Memory B cell (primary cell): ENCODE measurements at regions not wholly inside any gene's neighbourhood (a gene's known extent, or its start where the extent isn't known, plus 50 kb on each side); places are given as distances from the start of the nearest gene placed in this dataset.
"Not testable (repeated sequence)": the region's sequence is repeated elsewhere in the genome, so short reads cannot be mapped to it uniquely, and the experiment has no call there.

Experiments used
- ATAC-seq: fragments of 150-1000 bp; cut with Tn5 transposase; 2 replicates; pipeline ENCODE4 v1.10.0; 2021; ENCODE audit warnings: low read depth, mild to moderate bottlenecking, moderate library complexity
- DNase-seq, 2 donors: peaks; one replicate each; pipeline ENCODE4 v3.0.0; 2022; ENCODE audit warnings: low spot score in 2 of 2
- H3K27ac Mint-ChIP-seq: one replicate; pipeline ENCODE4 v1.8.0; 2022; ENCODE audit warnings: mild to moderate bottlenecking, moderate library complexity, mixed read lengths
- H3K27me3 Mint-ChIP-seq: one replicate; pipeline ENCODE4 v1.8.0; 2022; ENCODE audit warnings: mixed read lengths
- H3K36me3 Mint-ChIP-seq: one replicate; pipeline ENCODE4 v1.8.0; 2022; ENCODE audit warnings: mild to moderate bottlenecking, mixed read lengths
- H3K4me1 Mint-ChIP-seq: one replicate; pipeline ENCODE4 v1.8.0; 2022; ENCODE audit warnings: mixed read lengths
- H3K4me3 Mint-ChIP-seq: one replicate; pipeline ENCODE4 v1.8.0; 2022; ENCODE audit warnings: mild to moderate bottlenecking, moderate library complexity, mixed read lengths
- H3K9me3 Mint-ChIP-seq: one replicate; pipeline ENCODE4 v1.8.0; 2022; ENCODE audit warnings: mixed read lengths

GRCh38 chr3:83251490-83251889 is 1490.0 kb upstream of the GBE1 start:
- no peaks in the 10 kb centered on the region for H3K27me3 Mint-ChIP-seq
- DNase-seq, result no peak
- peaks cover 10% of the 10 kb centered on the region for H3K9me3 Mint-ChIP-seq
- H3K27ac Mint-ChIP-seq, result no peak overlapping the region
- no peaks in the 10 kb centered on the region for H3K36me3 Mint-ChIP-seq
- H3K4me3 Mint-ChIP-seq, result no peak overlapping the region
- no peaks in the 10 kb centered on the region for H3K4me1 Mint-ChIP-seq
- no peak for ATAC-seq

GRCh38 chr3:83250613-83251012 is 1489.2 kb upstream of the GBE1 start:
- no peak for DNase-seq
- H3K9me3 Mint-ChIP-seq, result peaks cover 13% of the 10 kb centered on the region
- H3K4me3 Mint-ChIP-seq, result no peak overlapping the region
- no peaks in the 10 kb centered on the region for H3K27me3 Mint-ChIP-seq
- ATAC-seq, result no peak
- H3K27ac Mint-ChIP-seq, result no peak overlapping the region
- H3K4me1 Mint-ChIP-seq, result no peaks in the 10 kb centered on the region
- H3K36me3 Mint-ChIP-seq, result no peaks in the 10 kb centered on the region

DNA sequence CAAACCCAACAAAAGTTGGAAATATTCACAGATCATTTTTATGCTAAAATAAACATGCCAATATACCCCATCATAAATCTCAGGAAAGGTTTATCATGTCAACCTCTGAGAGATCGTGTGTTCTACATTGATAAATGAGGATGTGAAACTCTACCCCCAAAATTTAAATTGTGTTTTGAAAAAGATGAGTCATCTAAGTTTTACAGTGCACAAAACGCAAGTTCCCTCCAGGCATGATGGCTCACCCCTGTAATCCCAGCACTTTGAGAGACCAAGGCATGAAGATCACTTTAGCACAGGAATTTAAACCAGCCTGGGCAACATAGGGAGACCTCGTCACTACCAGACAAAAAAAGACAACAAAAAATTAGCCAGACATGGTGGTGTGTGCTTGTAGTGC is 1487.0 kb upstream of the GBE1 start:
- Mint-ChIP-seq H3K9me3 (peaks cover 19% of the 10 kb centered on the region), H3K4me3 (no peak overlapping the region), H3K4me1 (no peaks in the 10 kb centered on the region), H3K36me3 (no peaks in the 10 kb centered on the region), H3K27ac (no peak overlapping the region), H3K27me3 (no peaks in the 10 kb centered on the region)
- DNase-seq, result no peak
- no peak for ATAC-seq

DNA sequence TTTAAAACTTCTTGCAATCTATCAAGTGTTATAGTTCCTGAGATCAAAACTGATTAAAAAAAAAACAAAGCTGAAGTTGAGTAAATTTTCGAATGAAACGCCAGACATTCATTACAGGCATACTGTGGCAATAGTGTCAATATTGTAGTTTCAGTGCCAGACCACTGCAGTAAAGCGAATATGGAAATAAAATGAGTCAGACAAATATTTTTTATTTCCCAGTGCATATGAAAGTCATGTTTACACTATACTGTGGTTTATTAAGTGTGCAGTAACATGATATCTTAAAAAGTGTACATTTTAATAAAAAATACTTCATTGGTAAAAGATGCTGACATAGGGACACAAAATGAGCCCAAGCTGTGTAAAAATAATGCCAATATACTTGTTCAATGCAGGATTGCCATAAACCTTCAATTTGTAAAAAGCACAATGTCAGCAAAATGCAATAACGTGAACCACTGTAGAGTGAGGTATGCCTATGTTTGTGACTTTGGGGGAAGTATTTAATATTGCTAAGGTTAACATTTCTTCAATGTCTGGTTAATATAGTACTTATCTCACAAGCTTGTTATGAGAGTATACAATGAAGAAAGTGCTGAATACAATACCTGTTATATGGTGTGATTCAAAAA is 1473.9 kb upstream of the GBE1 start:
- Mint-ChIP-seq H3K36me3 (no peaks in the 10 kb centered on the region), H3K4me3 (no peak overlapping the region)

DNA sequence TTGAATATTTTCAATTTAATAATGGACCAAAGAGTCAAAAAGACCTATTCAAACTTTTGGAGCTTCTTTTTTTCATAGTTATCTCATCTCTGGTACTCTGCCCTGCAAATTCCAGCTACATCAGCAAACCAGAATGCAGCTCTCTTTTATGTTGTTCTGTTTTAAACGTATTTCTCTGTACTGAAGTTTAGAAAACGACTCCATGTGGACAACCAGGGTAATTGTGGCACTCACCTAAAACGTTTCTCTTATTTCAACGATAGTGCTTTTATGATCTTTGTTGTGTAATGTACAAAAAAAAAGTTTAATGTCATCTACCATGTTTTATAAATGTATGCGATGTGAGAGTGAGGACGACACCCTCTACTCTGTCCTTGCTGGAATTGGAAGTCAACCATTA is 1472.3 kb upstream of the GBE1 start:
- Mint-ChIP-seq H3K27me3 (no peaks in the 10 kb centered on the region), H3K36me3 (no peaks in the 10 kb centered on the region), H3K4me3 (no peak overlapping the region), H3K27ac (no peak overlapping the region), H3K4me1 (no peaks in the 10 kb centered on the region), H3K9me3 (peaks cover 2% of the 10 kb centered on the region)
- DNase-seq, result no peak
- ATAC-seq, result no peak

More for the DNA sequence above, 1473.9 kb upstream of the GBE1 start:
- ATAC-seq, result no peak
- Mint-ChIP-seq H3K27me3 (no peaks in the 10 kb centered on the region), H3K27ac (no peak overlapping the region), H3K9me3 (peaks cover 2% of the 10 kb centered on the region), H3K4me1 (no peaks in the 10 kb centered on the region)
- DNase-seq, result no peak

GRCh38 chr3:83230841-83231240 is 1469.4 kb upstream of the GBE1 start:
- Mint-ChIP-seq H3K36me3 (no peaks in the 10 kb centered on the region), H3K4me3 (no peak overlapping the region), H3K9me3 (peaks cover 2% of the 10 kb centered on the region), H3K27me3 (no peaks in the 10 kb centered on the region), H3K27ac (no peak overlapping the region), H3K4me1 (no peaks in the 10 kb centered on the region)
- DNase-seq (no peak), ATAC-seq (no peak)

GRCh38 chr3:83230376-83230775 is 1468.9 kb upstream of the GBE1 start:
- Mint-ChIP-seq H3K4me1 (no peaks in the 10 kb centered on the region), H3K4me3 (no peak overlapping the region), H3K9me3 (peaks cover 2% of the 10 kb centered on the region), H3K27ac (no peak overlapping the region), H3K27me3 (no peaks in the 10 kb centered on the region), H3K36me3 (no peaks in the 10 kb centered on the region)
- DNase-seq, result no peak
- no peak for ATAC-seq

- no peaks in the 10 kb centered on the region for H3K9me3 Mint-ChIP-seq
- no peak for ATAC-seq
- H3K36me3 Mint-ChIP-seq, result no peaks in the 10 kb centered on the region
- no peaks in the 10 kb centered on the region for H3K27me3 Mint-ChIP-seq
- no peak overlapping the region for H3K4me3 Mint-ChIP-seq
- H3K4me1 Mint-ChIP-seq, result no peaks in the 10 kb centered on the region
- no peak for DNase-seq
- no peak overlapping the region for H3K27ac Mint-ChIP-seq
Measured at GRCh38 chr3:83226751-83227150, 1465.3 kb upstream of the GBE1 start.

DNA sequence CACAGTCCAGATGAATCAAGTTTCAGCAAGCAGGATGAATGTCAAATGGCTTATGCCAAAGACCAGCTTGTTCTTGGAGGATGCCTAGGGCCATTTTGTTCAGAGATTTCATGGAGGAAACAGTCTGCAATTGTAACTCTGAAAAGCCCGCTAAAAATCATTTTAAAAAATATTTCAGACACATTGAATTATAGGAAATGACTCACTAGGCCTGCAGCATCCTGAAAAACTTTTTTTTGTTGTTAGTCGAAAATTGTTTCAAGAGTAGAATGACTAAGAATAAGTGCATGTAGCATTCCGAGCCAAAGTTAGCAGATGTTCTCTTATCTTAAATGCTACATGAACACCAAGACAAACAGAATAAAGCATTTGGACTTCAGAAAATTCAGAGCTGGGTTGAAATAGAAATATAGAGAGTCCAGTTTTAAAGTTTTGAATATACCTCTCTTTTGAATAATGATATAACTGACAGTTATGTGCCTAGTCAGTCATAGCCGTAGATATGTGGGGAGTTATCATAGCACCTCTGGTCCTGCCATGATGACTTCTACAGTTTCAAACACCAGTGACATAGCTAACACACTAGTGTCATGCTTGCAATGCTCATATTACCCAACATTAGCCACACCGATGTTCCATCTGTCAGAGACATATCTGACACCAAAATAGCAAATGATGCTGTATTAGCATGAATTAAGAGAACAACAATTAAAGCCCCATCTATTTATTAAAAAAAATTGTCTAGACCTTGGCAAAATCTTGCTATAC is 1462.8 kb upstream of the GBE1 start:
- DNase-seq (no peak), ATAC-seq (no peak)
- Mint-ChIP-seq H3K27ac (no peak overlapping the region), H3K4me1 (no peaks in the 10 kb centered on the region), H3K9me3 (no peaks in the 10 kb centered on the region), H3K36me3 (no peaks in the 10 kb centered on the region), H3K27me3 (no peaks in the 10 kb centered on the region), H3K4me3 (no peak overlapping the region)

DNA sequence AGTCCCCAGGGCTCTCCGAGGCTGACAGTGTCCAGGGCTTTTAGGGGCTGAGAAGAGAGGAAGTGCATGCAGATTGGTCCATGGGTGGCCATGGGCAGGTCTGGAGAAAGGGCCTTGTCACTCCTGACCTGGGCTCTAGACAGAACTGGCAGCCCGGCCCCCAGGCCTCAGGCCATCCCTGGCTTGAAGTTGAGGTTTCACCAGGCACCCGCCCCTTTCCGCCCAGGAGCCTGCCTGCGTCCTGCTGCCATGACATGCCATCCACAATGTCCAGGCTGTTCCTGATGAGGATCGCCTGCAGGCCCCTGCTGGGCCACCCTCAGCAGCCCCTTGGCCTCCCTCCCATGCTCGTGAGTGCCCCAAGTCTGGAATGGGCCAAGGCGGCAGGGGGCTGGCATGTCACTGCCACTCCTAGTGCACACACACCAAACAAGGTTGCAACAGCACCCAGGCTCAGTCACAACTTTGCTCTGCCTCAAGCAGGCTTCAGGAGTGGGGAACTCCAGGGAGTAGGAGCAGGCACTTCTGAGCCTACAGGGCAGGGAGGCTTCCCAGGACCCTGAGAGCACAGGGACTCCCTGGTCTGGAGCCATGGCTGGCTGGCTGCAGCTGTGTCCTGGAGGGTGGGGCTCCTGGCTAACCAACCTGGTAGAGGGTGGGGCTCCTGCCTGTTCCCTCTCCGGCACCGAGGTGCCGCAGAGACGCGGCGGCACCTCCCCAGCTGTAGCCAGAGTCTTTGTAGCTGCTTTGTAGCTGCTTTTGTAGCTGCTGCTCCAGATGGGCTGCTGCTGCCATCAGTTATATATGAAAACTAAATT is 1457.1 kb upstream of the GBE1 start:
- ATAC-seq (no peak), DNase-seq (no peak)
- Mint-ChIP-seq H3K27me3 (no peaks in the 10 kb centered on the region), H3K27ac (no peak overlapping the region), H3K36me3 (no peaks in the 10 kb centered on the region), H3K4me3 (no peak overlapping the region), H3K9me3 (no peaks in the 10 kb centered on the region), H3K4me1 (no peaks in the 10 kb centered on the region)

DNA sequence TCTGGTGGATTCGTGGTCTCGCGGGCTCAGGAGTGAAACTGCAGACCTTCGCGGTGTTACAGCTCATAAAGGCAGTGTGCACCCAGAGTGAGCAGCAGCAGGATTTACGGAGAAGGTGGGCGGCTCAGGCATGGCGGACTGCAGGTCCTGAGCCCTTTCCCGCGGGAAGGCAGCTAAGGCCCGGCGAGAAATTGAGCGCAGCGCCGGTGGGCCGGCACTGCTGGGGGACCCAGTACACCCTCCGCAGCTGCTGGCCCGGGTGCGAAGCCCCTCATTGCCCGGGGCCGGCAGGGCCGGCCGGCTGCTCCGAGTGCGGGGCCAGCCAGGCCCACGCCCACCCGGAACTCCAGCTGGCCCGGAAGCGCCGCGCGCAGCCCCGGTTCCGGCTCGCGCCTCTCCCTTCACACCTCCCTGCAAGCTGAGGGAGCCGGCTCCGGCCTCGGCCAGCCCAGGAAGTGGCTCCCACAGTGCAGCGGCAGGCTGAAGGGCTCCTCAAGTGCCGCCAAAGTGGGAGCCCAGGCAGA is 1456.2 kb upstream of the GBE1 start:
- H3K36me3 Mint-ChIP-seq, DNase-seq, H3K27me3 Mint-ChIP-seq, ATAC-seq, H3K27ac Mint-ChIP-seq, H3K9me3 Mint-ChIP-seq, H3K4me1 Mint-ChIP-seq: not testable (repeated sequence)
- peak overlapping the region; percentile 57 for H3K4me3 Mint-ChIP-seq

DNA sequence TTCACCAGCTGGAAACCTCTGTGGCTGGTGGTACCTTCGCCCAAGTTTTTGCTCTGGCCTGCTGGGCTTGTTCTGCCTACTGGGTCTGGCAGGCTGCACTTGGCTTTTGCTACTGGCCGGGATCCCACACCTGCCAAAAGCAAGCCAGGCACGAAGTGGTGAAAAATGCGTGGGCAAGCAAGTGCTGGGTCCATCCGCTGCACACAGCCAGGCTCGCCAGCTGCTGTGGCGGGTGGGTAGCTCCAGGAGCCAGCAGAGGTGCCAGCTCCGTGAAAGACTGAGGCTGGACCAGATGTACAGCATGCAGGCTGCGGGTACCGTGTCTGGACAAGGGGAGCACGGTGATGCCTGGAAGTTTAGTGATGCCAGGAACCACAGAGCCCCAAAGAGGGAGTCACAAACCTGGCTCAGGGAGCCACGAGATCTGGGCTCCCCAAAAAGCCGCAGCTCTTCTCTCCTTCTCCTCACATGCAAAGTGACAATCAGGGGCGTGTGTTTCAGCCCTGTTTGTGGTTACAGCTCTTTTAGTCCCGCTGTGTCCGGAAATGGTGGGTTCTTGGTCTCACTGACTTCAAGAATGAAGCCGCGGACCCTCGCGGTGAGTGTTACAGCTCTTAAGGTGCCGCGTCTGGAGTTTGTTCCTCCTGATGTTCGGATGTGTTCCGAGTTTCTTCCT is 1455.6 kb upstream of the GBE1 start:
- Mint-ChIP-seq H3K36me3 (no peaks in the 10 kb centered on the region), H3K27me3 (no peaks in the 10 kb centered on the region), H3K4me3 (peak overlapping the region; percentile 57), H3K27ac (no peak overlapping the region), H3K9me3 (no peaks in the 10 kb centered on the region), H3K4me1 (no peaks in the 10 kb centered on the region)
- ATAC-seq, result no peak
- no peak for DNase-seq

DNA sequence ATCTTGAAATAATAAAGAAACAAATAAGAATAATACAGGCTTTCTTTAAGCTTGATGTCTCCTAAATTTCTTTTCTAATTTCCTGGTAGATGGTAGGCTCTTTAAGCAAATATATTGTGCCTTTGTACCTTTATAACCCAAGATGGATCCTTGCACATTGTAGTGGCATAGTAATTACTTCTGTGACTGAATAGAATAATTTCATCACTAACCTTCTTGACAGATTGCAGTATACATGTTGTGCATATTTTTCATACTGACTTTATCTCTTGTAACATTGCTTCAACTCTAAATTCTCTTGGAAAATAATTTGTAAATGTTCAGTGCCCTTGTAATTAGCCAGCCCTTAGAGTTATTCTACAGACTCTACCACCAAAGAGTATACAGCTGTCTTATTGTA is 1433.8 kb upstream of the GBE1 start:
- Mint-ChIP-seq H3K36me3 (no peaks in the 10 kb centered on the region), H3K27me3 (no peaks in the 10 kb centered on the region), H3K9me3 (no peaks in the 10 kb centered on the region), H3K4me3 (no peak overlapping the region), H3K4me1 (no peaks in the 10 kb centered on the region), H3K27ac (no peak overlapping the region)
- DNase-seq (no peak), ATAC-seq (no peak)

- DNase-seq (no peak), ATAC-seq (no peak)
- Mint-ChIP-seq H3K9me3 (no peaks in the 10 kb centered on the region), H3K4me1 (no peaks in the 10 kb centered on the region), H3K4me3 (no peak overlapping the region), H3K27ac (no peak overlapping the region), H3K36me3 (no peaks in the 10 kb centered on the region), H3K27me3 (no peaks in the 10 kb centered on the region)
Measured at GRCh38 chr3:83193526-83193925, 1432.1 kb upstream of the GBE1 start.
